ENCODE measurements at regions not wholly inside any gene's neighbourhood (a gene's known extent, or its start where the extent isn't known, plus 50 kb on each side); places are given as distances from the start of the nearest gene placed in this dataset.
A peak's percentile ranks its signal among the peaks of the same experiment; 100 is the strongest.

- no peaks in the 10 kb centered on the region for H3K9me3 Mint-ChIP-seq
- H3K4me1 Mint-ChIP-seq: peaks cover 19% of the 10 kb centered on the region
- no peaks in the 10 kb centered on the region for H3K27me3 ChIP-seq (ENCODE audit: insufficient read depth)
- peaks cover 8% of the 10 kb centered on the region for H3K27me3 Mint-ChIP-seq (ENCODE audit: insufficient read depth, low read depth, poor library complexity)
- no peaks in the 10 kb centered on the region for H3F3A ChIP-seq (replicated peaks; ENCODE audit: low read depth)
- TF ChIP-seq CTCF (conservative IDR thresholded peaks at IDR 0.05; ENCODE audit: low read depth in 2 of 2) (peak; percentile 34 to 41), STAT1 (IDR thresholded peaks at IDR 0.05; ENCODE audit: unreplicated experiment) (no peak), CREB1 (CRISPR knock-in tag; IDR thresholded peaks at IDR 0.05; ENCODE audit: low read depth) (no peak), EZH2 (IDR thresholded peaks at IDR 0.05; ENCODE audit: low read depth, unreplicated experiment) (no peak), ZNF331 (CRISPR knock-in tag; IDR thresholded peaks at IDR 0.05; ENCODE audit: low read depth) (no peak)
- TF ChIP-seq, protein P1, sequence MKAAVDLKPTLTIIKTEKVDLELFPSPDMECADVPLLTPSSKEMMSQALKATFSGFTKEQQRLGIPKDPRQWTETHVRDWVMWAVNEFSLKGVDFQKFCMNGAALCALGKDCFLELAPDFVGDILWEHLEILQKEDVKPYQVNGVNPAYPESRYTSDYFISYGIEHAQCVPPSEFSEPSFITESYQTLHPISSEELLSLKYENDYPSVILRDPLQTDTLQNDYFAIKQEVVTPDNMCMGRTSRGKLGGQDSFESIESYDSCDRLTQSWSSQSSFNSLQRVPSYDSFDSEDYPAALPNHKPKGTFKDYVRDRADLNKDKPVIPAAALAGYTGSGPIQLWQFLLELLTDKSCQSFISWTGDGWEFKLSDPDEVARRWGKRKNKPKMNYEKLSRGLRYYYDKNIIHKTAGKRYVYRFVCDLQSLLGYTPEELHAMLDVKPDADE (IDR thresholded peaks at IDR 0.05): no peak
- TF ChIP-seq, protein P2, sequence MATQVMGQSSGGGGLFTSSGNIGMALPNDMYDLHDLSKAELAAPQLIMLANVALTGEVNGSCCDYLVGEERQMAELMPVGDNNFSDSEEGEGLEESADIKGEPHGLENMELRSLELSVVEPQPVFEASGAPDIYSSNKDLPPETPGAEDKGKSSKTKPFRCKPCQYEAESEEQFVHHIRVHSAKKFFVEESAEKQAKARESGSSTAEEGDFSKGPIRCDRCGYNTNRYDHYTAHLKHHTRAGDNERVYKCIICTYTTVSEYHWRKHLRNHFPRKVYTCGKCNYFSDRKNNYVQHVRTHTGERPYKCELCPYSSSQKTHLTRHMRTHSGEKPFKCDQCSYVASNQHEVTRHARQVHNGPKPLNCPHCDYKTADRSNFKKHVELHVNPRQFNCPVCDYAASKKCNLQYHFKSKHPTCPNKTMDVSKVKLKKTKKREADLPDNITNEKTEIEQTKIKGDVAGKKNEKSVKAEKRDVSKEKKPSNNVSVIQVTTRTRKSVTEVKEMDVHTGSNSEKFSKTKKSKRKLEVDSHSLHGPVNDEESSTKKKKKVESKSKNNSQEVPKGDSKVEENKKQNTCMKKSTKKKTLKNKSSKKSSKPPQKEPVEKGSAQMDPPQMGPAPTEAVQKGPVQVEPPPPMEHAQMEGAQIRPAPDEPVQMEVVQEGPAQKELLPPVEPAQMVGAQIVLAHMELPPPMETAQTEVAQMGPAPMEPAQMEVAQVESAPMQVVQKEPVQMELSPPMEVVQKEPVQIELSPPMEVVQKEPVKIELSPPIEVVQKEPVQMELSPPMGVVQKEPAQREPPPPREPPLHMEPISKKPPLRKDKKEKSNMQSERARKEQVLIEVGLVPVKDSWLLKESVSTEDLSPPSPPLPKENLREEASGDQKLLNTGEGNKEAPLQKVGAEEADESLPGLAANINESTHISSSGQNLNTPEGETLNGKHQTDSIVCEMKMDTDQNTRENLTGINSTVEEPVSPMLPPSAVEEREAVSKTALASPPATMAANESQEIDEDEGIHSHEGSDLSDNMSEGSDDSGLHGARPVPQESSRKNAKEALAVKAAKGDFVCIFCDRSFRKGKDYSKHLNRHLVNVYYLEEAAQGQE (IDR thresholded peaks at IDR 0.05; ENCODE audit: unreplicated experiment): no peak
- no peak overlapping the region for H2AFZ ChIP-seq
- H3K36me3 ChIP-seq (ENCODE audit: insufficient read depth): no peaks in the 10 kb centered on the region
- DNase-seq (ENCODE audit: low spot score) (peak; percentile 63), ATAC-seq (peak; percentile 56)
- H3K4me1 ChIP-seq (ENCODE audit: insufficient read depth): peaks cover 3% of the 10 kb centered on the region
- H3K4me3 Mint-ChIP-seq: no peak overlapping the region
- no peaks in the 10 kb centered on the region for H3K79me2 ChIP-seq (replicated peaks; ENCODE audit: insufficient read depth)
- no peak overlapping the region for H3K27ac ChIP-seq (ENCODE audit: low read depth)
- H3K27ac Mint-ChIP-seq: no peak overlapping the region
- no peak overlapping the region for H3K4me3 ChIP-seq
- no peak overlapping the region for H3K4me2 ChIP-seq
- H4K20me1 ChIP-seq (replicated peaks; ENCODE audit: insufficient read depth): no peaks in the 10 kb centered on the region; the same call in 1 of the 2 replicates
- no peaks in the 10 kb centered on the region for H3K9me2 ChIP-seq (ENCODE audit: insufficient read depth)
- no peaks in the 10 kb centered on the region for H3K36me3 Mint-ChIP-seq (ENCODE audit: low read depth)
These were observed 117.9 kb upstream of the PRB2 start for GRCh38 chr12:11513288-11513687.

GRCh38 chr12:11517080-11517479, 121.7 kb upstream of the PRB2 start:
- Mint-ChIP-seq H3K27me3 (ENCODE audit: insufficient read depth, low read depth, poor library complexity) (no peaks in the 10 kb centered on the region), H3K9me3 (no peaks in the 10 kb centered on the region), H3K4me1 (peaks cover 2% of the 10 kb centered on the region; the same call in 2 of the 3 replicates), H3K36me3 (ENCODE audit: low read depth) (no peaks in the 10 kb centered on the region), H3K4me3 (no peak overlapping the region), H3K27ac (no peak overlapping the region)
- Histone ChIP-seq H4K20me1 (replicated peaks; ENCODE audit: insufficient read depth) (no peaks in the 10 kb centered on the region; the same call in 1 of the 2 replicates), H3K9me2 (ENCODE audit: insufficient read depth) (no peaks in the 10 kb centered on the region), H3K79me2 (replicated peaks; ENCODE audit: insufficient read depth) (no peaks in the 10 kb centered on the region), H3K36me3 (ENCODE audit: insufficient read depth) (no peaks in the 10 kb centered on the region), H3K4me3 (no peak overlapping the region), H3F3A (replicated peaks; ENCODE audit: low read depth) (no peaks in the 10 kb centered on the region), H3K4me2 (no peak overlapping the region), H2AFZ (0 out of 2 replicates have a peak overlapping the region, but pooled peaks have one; percentile 40), H3K4me1 (ENCODE audit: insufficient read depth) (no peaks in the 10 kb centered on the region), H3K27ac (ENCODE audit: low read depth) (no peak overlapping the region), H3K27me3 (ENCODE audit: insufficient read depth) (no peaks in the 10 kb centered on the region)
- no peak for DNase-seq (ENCODE audit: low spot score)
- ATAC-seq: no peak
- TF ChIP-seq JUNB (IDR thresholded peaks at IDR 0.05; ENCODE audit: unreplicated experiment): no peak
- TF ChIP-seq EZH2 (IDR thresholded peaks at IDR 0.05; ENCODE audit: low read depth, unreplicated experiment): no peak
- no peak for TF ChIP-seq ZNF114 (CRISPR knock-in tag; IDR thresholded peaks at IDR 0.05)
- TF ChIP-seq CTCF (conservative IDR thresholded peaks at IDR 0.05; ENCODE audit: low read depth in 2 of 2): no peak
- TF ChIP-seq POLR2AphosphoS5 (IDR thresholded peaks at IDR 0.05; ENCODE audit: low read depth): no peak
- no peak for TF ChIP-seq NANOG (IDR thresholded peaks at IDR 0.05; ENCODE audit: borderline replicate concordance)
